ENCODE measurements at regions not wholly inside any gene's neighbourhood (a gene's known extent, or its start where the extent isn't known, plus 50 kb on each side); places are given as distances from the start of the nearest gene placed in this dataset.

- DNase-seq = no peak
These were observed 167.9 kb upstream of the REG3A start for GRCh38 chr2:79327460-79327859.

GRCh38 chr2:79320871-79321270 lies 161.3 kb upstream of the REG3A start:
- DNase-seq = no peak

GRCh38 chr2:79294994-79295393 lies 135.4 kb upstream of the REG3A start:
- no peak for DNase-seq

- no peak for DNase-seq
These were observed 133.4 kb upstream of the REG3A start for GRCh38 chr2:79292958-79293315.

GRCh38 chr2:79292239-79292957 lies 132.8 kb upstream of the REG3A start:
- no peak for DNase-seq

GRCh38 chr2:79275863-79276262 lies 116.3 kb upstream of the REG3A start:
- DNase-seq = no peak

GRCh38 chr2:79275197-79275596 lies 115.6 kb upstream of the REG3A start:
- no peak for DNase-seq

GRCh38 chr2:79272616-79273015 lies 113.1 kb upstream of the REG3A start:
- DNase-seq = no peak

GRCh38 chr2:79271456-79271855 lies 111.9 kb upstream of the REG3A start:
- DNase-seq = no peak

GRCh38 chr2:79260848-79261247 lies 101.3 kb upstream of the REG3A start:
- DNase-seq = no peak

GRCh38 chr2:79259959-79260358 lies 100.4 kb upstream of the REG3A start:
- no peak for DNase-seq

GRCh38 chr2:79259296-79259695 lies 99.7 kb upstream of the REG3A start:
- no peak for DNase-seq

- DNase-seq = no peak
These were observed 93.8 kb upstream of the REG3A start for GRCh38 chr2:79253243-79253774.

GRCh38 chr2:79250656-79251055 lies 91.1 kb upstream of the REG3A start:
- DNase-seq = no peak

- DNase-seq = no peak
These were observed 89.2 kb upstream of the REG3A start for GRCh38 chr2:79248776-79249175.

GRCh38 chr2:79235135-79235534 lies 75.6 kb upstream of the REG3A start:
- no peak for DNase-seq

- no peak for DNase-seq
These were observed 64.0 kb upstream of the REG3A start for GRCh38 chr2:79223539-79223938.

GRCh38 chr2:79219383-79219988 lies 59.9 kb upstream of the REG3A start:
- peak; percentile 46 for DNase-seq

- DNase-seq = no peak
These were observed 50.8 kb upstream of the REG3A start for GRCh38 chr2:79210274-79210917.
